Stomach (tissue), 8 donors: ENCODE measurements at regions not wholly inside any gene's neighbourhood (a gene's known extent, or its start where the extent isn't known, plus 50 kb on each side); places are given as distances from the start of the nearest gene placed in this dataset.

Experiments used
- DNase-seq, 2 donors: peaks; one replicate each; pipeline versions ENCODE4 v3.0.0 to v3.0.0-alpha.2; 2013 to 2019
- H3K27ac ChIP-seq, 5 donors: fragments of 200-600 bp in 4 of 5; sonication (generic) in 4 of 5; one replicate each; pipeline ENCODE4 v1.5.1; 2013 to 2019; ENCODE audit warnings: mild to moderate bottlenecking in 1 of 5, moderate library complexity in 1 of 5
- H3K27me3 ChIP-seq, 3 donors: fragments of 200-600 bp; sonication (generic); one replicate each; pipeline ENCODE4 v1.5.1; 2017 to 2019; ENCODE audit warnings: mixed run types in 1 of 3
- H3K36me3 ChIP-seq, 4 donors: fragments of 200-600 bp; sonication (generic); 1 replicate in 3 of 4; 2 replicates in 1 of 4; pipeline ENCODE4 v1.5.1; 2016 to 2019
- H3K4me1 ChIP-seq, 4 donors: fragments of 200-600 bp; sonication (generic); one replicate each; pipeline ENCODE4 v1.5.1; 2016 to 2019
- H3K4me3 ChIP-seq, 4 donors: fragments of 200-600 bp; sonication (generic) in 3 of 4; one replicate each; pipeline ENCODE4 v1.5.1; 2016 to 2019; ENCODE audit warnings: mild to moderate bottlenecking in 1 of 4
- H3K9me3 ChIP-seq, 4 donors: fragments of 200-600 bp; sonication (generic); one replicate each; pipeline ENCODE4 v1.5.1; 2016 to 2019
- CTCF ChIP-seq, 7 experiments: fragments of 450-650 bp in 4 of 7; fragments of 200-600 bp in 3 of 7; sonication (generic) in 3 of 7; IDR thresholded peaks; one replicate each; pipeline ENCODE4 v1.5.1; 2016 to 2019; ENCODE audit warnings: antibody characterized with exemption in 7 of 7, control low read depth in 2 of 7, mild to moderate bottlenecking in 1 of 7
- EP300 ChIP-seq: sonication (generic); formaldehyde crosslinking; IDR thresholded peaks from one replicate; pipeline ENCODE4 v1.6.1; 2017; ENCODE audit warnings: antibody characterized with exemption
- POLR2A ChIP-seq, 4 donors: fragments of 450-650 bp; IDR thresholded peaks; one replicate each; pipeline ENCODE4 v1.6.1; 2016; ENCODE audit warnings: antibody characterized with exemption in 4 of 4, control low read depth in 2 of 4, mild to moderate bottlenecking in 1 of 4, moderate library complexity in 1 of 4
- POLR2AphosphoS5 ChIP-seq, 3 donors: sonication (generic); formaldehyde crosslinking; IDR thresholded peaks; one replicate each; pipeline ENCODE4 v1.6.1; 2016; ENCODE audit warnings: antibody characterized with exemption in 3 of 3
- WGBS, 5 donors: extraction: QIAGEN DNeasy Blood & Tissue Kit in 3 of 5; methylation state at CpG; one replicate each; pipeline versions ENCODE4 v1.1.5 to v1.1.7; 2013 to 2018; 5-methylcytosine and 5-hydroxymethylcytosine counted together
- intact Hi-C: fragments of 100-400 bp; cut with DNase I; formaldehyde crosslinking; loops from one replicate; pipeline ENCODE4 v1.15.1; 2023; ENCODE audit warnings: low total_unique reads
- donor health status: healthy with polysubstance abuse.
- donor health status: Bipolar disorder and iron deficiency.
- donor health status: healthy.

DNA sequence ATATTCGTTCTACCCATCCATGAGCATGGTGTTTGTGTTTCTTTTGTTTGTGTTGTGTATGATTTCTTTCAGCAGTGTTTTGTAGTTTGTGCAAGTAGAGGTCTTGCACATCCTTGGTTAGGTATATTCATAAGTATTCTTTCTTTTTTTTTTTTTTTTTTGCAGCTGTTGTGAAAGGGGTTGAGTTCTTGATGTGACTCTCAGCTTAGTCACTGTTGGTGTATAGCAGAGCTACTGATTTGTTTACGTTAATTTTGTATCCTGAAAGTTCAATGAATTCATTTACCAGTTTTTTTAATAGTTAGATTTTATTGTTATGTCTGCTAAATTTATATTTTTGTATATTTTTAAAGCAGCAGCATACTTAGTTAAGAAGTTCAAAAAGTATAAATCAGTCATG is 834.4 kb upstream of the NRXN1 start:
- no peak overlapping the region for H3K27ac ChIP-seq
- intact Hi-C loops = no loop called here

DNA sequence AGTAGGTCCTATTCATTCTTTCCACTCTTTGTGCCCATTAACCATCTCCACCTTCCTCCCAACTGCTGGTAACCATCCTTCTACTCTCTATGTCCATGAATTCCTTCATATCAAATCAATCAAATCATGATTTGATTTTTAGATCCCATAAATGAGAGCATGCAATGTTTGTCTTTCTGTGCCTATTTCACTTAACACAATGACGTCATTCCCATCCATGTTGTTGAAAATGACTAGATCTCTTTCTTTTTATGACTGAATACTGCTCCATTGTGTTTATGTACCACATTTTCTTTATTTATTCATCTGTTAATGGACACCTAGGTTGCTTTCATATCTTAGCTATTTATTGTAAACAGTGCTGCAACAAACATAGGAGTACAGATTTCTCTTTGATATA is 827.3 kb upstream of the NRXN1 start:
- Histone ChIP-seq H3K27me3 (no peaks in the 10 kb centered on the region), H3K4me3 (no peak overlapping the region), H3K27ac (no peak overlapping the region), H3K9me3 (peaks cover 0 to 17% (median 0%) of the 10 kb centered on the region in 4 donors), H3K36me3 (no peaks in the 10 kb centered on the region), H3K4me1 (no peaks in the 10 kb centered on the region)
- WGBS, 5 donors = 70 to 94% (median 86%) methylated on average over 1 of the region's 1 CpG
- intact Hi-C loops = no loop called here
- no peak for DNase-seq
- TF ChIP-seq CTCF (IDR thresholded peaks at IDR 0.05) = no peak
- no peak for TF ChIP-seq POLR2A (IDR thresholded peaks at IDR 0.05)
- TF ChIP-seq EP300 = no peak
- no peak for TF ChIP-seq POLR2AphosphoS5 (IDR thresholded peaks at IDR 0.05)

More for the DNA sequence above, 834.4 kb upstream of the NRXN1 start:
- TF ChIP-seq CTCF (IDR thresholded peaks at IDR 0.05) = no peak
- DNase-seq = no peak
- H3K4me1 ChIP-seq = no peaks in the 10 kb centered on the region
- peaks cover 0 to 18% (median 2%) of the 10 kb centered on the region in 4 donors for H3K9me3 ChIP-seq
- WGBS, 5 donors = 79 to 90% (median 86%) methylated on average over 2 of the region's 2 CpGs
- H3K4me3 ChIP-seq = no peak overlapping the region
- no peaks in the 10 kb centered on the region for H3K27me3 ChIP-seq
- H3K36me3 ChIP-seq = no peaks in the 10 kb centered on the region

DNA sequence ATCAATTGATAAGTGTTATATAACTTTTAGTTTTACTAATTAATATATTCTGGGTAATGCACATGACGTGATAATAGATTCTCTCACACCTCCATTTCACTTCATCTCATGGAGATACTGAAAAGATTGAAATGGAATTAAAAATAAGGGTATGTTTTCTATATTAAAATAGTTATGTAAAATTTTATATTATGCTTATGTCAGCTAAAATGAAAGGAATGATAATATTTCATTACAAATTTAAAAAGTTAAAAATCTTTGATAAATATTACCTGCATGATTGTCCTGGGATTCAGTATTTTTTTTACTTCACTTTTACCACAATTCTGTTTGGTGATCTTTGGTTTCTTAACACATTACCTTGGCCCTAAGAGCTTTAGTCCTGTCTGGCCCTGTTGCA is 823.8 kb upstream of the NRXN1 start:
- intact Hi-C loops = no loop called here
- H3K27ac ChIP-seq = no peak overlapping the region
- H3K4me1 ChIP-seq = no peaks in the 10 kb centered on the region
- peaks cover 0 to 17% (median 0%) of the 10 kb centered on the region in 4 donors for H3K9me3 ChIP-seq
- 62 to 86% (median 72%) methylated on average over 1 of the region's 1 CpG for WGBS, 5 donors
- no peak for DNase-seq
- no peak for TF ChIP-seq EP300
- no peak for TF ChIP-seq POLR2A (IDR thresholded peaks at IDR 0.05)
- no peak for TF ChIP-seq CTCF (IDR thresholded peaks at IDR 0.05)
- no peak for TF ChIP-seq POLR2AphosphoS5 (IDR thresholded peaks at IDR 0.05)
- no peaks in the 10 kb centered on the region for H3K36me3 ChIP-seq
- H3K27me3 ChIP-seq = no peaks in the 10 kb centered on the region
- no peak overlapping the region for H3K4me3 ChIP-seq

DNA sequence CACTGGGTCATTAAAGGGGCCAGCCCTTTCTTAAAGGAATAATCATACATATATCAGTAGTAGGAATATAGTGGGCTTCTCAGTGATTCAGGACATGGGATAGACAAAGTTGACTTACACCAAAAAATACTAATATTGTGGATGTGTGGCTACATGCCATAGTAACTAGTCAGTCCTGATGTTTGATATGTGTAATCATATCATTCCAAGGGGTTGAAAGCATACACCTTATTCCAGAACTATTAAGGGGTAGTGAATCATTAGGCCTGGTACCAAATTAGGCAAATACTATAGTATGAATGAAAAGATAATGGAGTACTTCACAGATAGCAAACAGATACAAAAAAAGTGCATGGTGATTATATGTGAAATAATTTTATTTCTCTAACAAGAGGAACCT is 814.9 kb upstream of the NRXN1 start:
- intact Hi-C loops = no loop called here
- no peaks in the 10 kb centered on the region for H3K36me3 ChIP-seq
- H3K9me3 ChIP-seq = peaks cover 0 to 8% (median 4%) of the 10 kb centered on the region in 4 donors
- H3K27ac ChIP-seq = no peak overlapping the region
- no peak for TF ChIP-seq POLR2A (IDR thresholded peaks at IDR 0.05)
- no peak for TF ChIP-seq POLR2AphosphoS5 (IDR thresholded peaks at IDR 0.05)
- TF ChIP-seq CTCF (IDR thresholded peaks at IDR 0.05) = no peak
- TF ChIP-seq EP300 = no peak
- no peak for DNase-seq
- H3K4me1 ChIP-seq = no peaks in the 10 kb centered on the region
- H3K4me3 ChIP-seq = no peak overlapping the region
- H3K27me3 ChIP-seq = no peaks in the 10 kb centered on the region

- H3K9me3 ChIP-seq = peaks cover 0 to 14% (median 4%) of the 10 kb centered on the region in 4 donors
- TF ChIP-seq POLR2AphosphoS5 (IDR thresholded peaks at IDR 0.05) (no peak), CTCF (IDR thresholded peaks at IDR 0.05) (no peak), EP300 (no peak), POLR2A (IDR thresholded peaks at IDR 0.05) (no peak)
- H3K27me3 ChIP-seq = no peaks in the 10 kb centered on the region
- no peaks in the 10 kb centered on the region for H3K36me3 ChIP-seq
- no peaks in the 10 kb centered on the region for H3K4me1 ChIP-seq
- no peak overlapping the region for H3K27ac ChIP-seq
- DNase-seq = no peak
- no peak overlapping the region for H3K4me3 ChIP-seq
- intact Hi-C loops = no loop called here
Observed at GRCh38 chr2:51846018-51846417, 814.1 kb upstream of the NRXN1 start.
